GM23338 (cell line): ENCODE measurements at regions not wholly inside any gene's neighbourhood (a gene's known extent, or its start where the extent isn't known, plus 50 kb on each side); places are given as distances from the start of the nearest gene placed in this dataset.

Experiments used
- ATAC-seq: fragments of 200-7000 bp; cut with Tn5 transposase; 3 replicates; pipeline ENCODE4 v1.9.1; 2020
- DNase-seq: peaks from one replicate; pipeline ENCODE4 v3.0.0-alpha.2; 2015; ENCODE audit warnings: low spot score
- H2AFZ ChIP-seq: fragments of 200-600 bp; sonication (generic); 2 replicates; pipeline ENCODE4 v1.8.0; 2016; ENCODE audit warnings: antibody characterized with exemption, mild to moderate bottlenecking, moderate library complexity
- H3F3A ChIP-seq: fragments of 200-600 bp; sonication (generic); replicated peaks from 2 replicates; pipeline ENCODE4 v1.8.0; 2017; ENCODE audit warnings: antibody characterized with exemption, mixed run types, low read depth
- H3K27ac ChIP-seq: fragments of 200-600 bp; sonication (generic); 2 replicates; pipeline ENCODE4 v1.6.1; 2016; ENCODE audit warnings: low read depth
- H3K27me3 ChIP-seq: fragments of 200-600 bp; sonication (generic); 2 replicates; pipeline ENCODE4 v1.8.0; 2016; ENCODE audit warnings: mild to moderate bottlenecking, mixed run types, moderate library complexity; ENCODE audit not compliant: insufficient read depth
- H3K36me3 ChIP-seq: fragments of 200-600 bp; sonication (generic); 2 replicates; pipeline ENCODE4 v1.8.0; 2016; ENCODE audit warnings: mild to moderate bottlenecking; ENCODE audit not compliant: insufficient read depth
- H3K4me1 ChIP-seq: fragments of 200-600 bp; sonication (generic); 2 replicates; pipeline ENCODE4 v1.8.0; 2016; ENCODE audit warnings: mild to moderate bottlenecking, moderate library complexity; ENCODE audit not compliant: insufficient read depth
- H3K4me2 ChIP-seq: fragments of 200-600 bp; sonication (generic); 2 replicates; pipeline ENCODE4 v1.7.1; 2017; ENCODE audit warnings: mixed run types
- H3K4me3 ChIP-seq: fragments of 200-600 bp; sonication (generic); 2 replicates; pipeline ENCODE4 v1.6.1; 2016; ENCODE audit warnings: mixed run types
- H3K79me2 ChIP-seq: fragments of 200-600 bp; sonication (generic); replicated peaks from 2 replicates; pipeline ENCODE4 v1.8.0; 2017; ENCODE audit warnings: mild to moderate bottlenecking; ENCODE audit not compliant: insufficient read depth
- H3K9me2 ChIP-seq: fragments of 200-600 bp; sonication (generic); 2 replicates; pipeline ENCODE4 v1.8.0; 2017; ENCODE audit not compliant: insufficient read depth
- H4K20me1 ChIP-seq: fragments of 200-600 bp; sonication (generic); replicated peaks from 2 replicates; pipeline ENCODE4 v1.8.0; 2017; ENCODE audit warnings: mild to moderate bottlenecking; ENCODE audit not compliant: insufficient read depth
- H3K27ac Mint-ChIP-seq: 2 replicates; pipeline ENCODE4 v1.8.0; 2020; ENCODE audit warnings: inconsistent platforms, mild to moderate bottlenecking, moderate library complexity, mixed read lengths
- H3K27me3 Mint-ChIP-seq: 3 replicates; pipeline ENCODE4 v1.8.0; 2022; ENCODE audit warnings: low read depth, mild to moderate bottlenecking, moderate library complexity, mixed read lengths, inconsistent platforms; ENCODE audit not compliant: insufficient read depth, poor library complexity
- H3K36me3 Mint-ChIP-seq: 3 replicates; pipeline ENCODE4 v1.8.0; 2021; ENCODE audit warnings: low read depth, mild to moderate bottlenecking, inconsistent platforms, moderate library complexity, mixed read lengths
- H3K4me1 Mint-ChIP-seq: 3 replicates; pipeline ENCODE4 v1.8.0; 2020; ENCODE audit warnings: mild to moderate bottlenecking, inconsistent platforms, mixed read lengths
- H3K4me3 Mint-ChIP-seq: 3 replicates; pipeline ENCODE4 v1.8.0; 2021; ENCODE audit warnings: moderate library complexity, mild to moderate bottlenecking, inconsistent platforms, mixed read lengths
- H3K9me3 Mint-ChIP-seq: 3 replicates; pipeline ENCODE4 v1.8.0; 2020; ENCODE audit warnings: moderate library complexity, mild to moderate bottlenecking, inconsistent platforms, mixed read lengths
- CREB1 ChIP-seq: fragments of 250-450 bp; sonication (Bioruptor Pico); IDR thresholded peaks from 2 replicates; pipeline ENCODE4 v1.5.0; 2020; ENCODE audit warnings: low read depth, mild to moderate bottlenecking, moderate library complexity
- EZH2 ChIP-seq: fragments of 200-600 bp; sonication (generic); IDR thresholded peaks from one replicate; pipeline ENCODE4 v1.8.0; 2017; ENCODE audit warnings: antibody characterized with exemption, mild to moderate bottlenecking, low read depth; ENCODE audit not compliant: unreplicated experiment
- JUNB ChIP-seq: IDR thresholded peaks from one replicate; pipeline ENCODE4 v1.6.1; 2016; ENCODE audit warnings: antibody characterized with exemption; ENCODE audit not compliant: unreplicated experiment
- NANOG ChIP-seq: IDR thresholded peaks from 2 replicates; pipeline ENCODE4 v1.6.1; 2016; ENCODE audit warnings: antibody characterized with exemption, borderline replicate concordance
- POLR2AphosphoS5 ChIP-seq: IDR thresholded peaks from 2 replicates; pipeline ENCODE4 v1.6.1; 2016; ENCODE audit warnings: antibody characterized with exemption, low read depth
- ZNF114 ChIP-seq: fragments of 250-450 bp; sonication (Bioruptor Pico); IDR thresholded peaks from 2 replicates; pipeline ENCODE4 v1.5.0; 2020; ENCODE audit warnings: mild to moderate bottlenecking, moderate library complexity
- ZNF331 ChIP-seq: fragments of 250-450 bp; sonication (Bioruptor Pico); IDR thresholded peaks from 2 replicates; pipeline ENCODE4 v1.5.0; 2020; ENCODE audit warnings: low read depth, mild to moderate bottlenecking, moderate library complexity
- TF ChIP-seq, protein P1 (sequence below): IDR thresholded peaks from one replicate; pipeline ENCODE4 v1.6.1; 2018; ENCODE audit warnings: antibody characterized with exemption; ENCODE audit not compliant: unreplicated experiment
- TF ChIP-seq, protein P2 (sequence below): IDR thresholded peaks from 2 replicates; pipeline ENCODE4 v1.6.1; 2016; ENCODE audit warnings: antibody characterized with exemption
- TF ChIP-seq, protein P3 (sequence below), 2 experiments: fragments of 200-600 bp in 1 of 2; sonication (generic) in 1 of 2; conservative IDR thresholded peaks; 2 replicates each; pipeline versions ENCODE4 v1.5.1 to v1.6.1; 2016 to 2017; ENCODE audit warnings: antibody characterized with exemption in 2 of 2, low read depth in 2 of 2, mild to moderate bottlenecking in 2 of 2, moderate library complexity in 1 of 2
- TF ChIP-seq, protein P4 (sequence below): fragments of 250-450 bp; sonication (Bioruptor Pico); IDR thresholded peaks from 2 replicates; pipeline ENCODE4 v1.5.0; 2020; ENCODE audit warnings: mild to moderate bottlenecking, moderate library complexity

DNA sequence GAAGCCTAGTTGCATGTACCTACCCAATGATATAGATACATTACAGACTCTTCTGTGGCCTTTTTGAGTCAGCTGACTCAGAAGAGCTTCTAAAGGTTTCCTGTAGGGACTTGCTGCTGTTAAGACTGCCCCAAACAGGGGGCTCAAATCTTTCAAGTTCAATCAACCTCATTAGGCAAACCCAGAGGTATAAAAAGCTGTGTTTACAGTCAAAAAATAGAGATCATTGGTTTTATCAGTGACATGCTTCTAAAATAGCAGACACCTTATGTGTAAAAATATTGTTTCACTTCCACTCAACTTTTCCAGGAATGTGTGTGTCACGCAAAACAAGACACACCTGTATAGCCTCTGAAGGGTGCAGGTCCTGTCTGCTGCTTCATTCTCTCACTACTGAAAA lies 624.3 kb upstream of the FANCL start:
- ATAC-seq: no peak; the same call in 2 of the 3 replicates
- no peak overlapping the region for H3K27ac ChIP-seq

More for the DNA sequence above, 624.3 kb upstream of the FANCL start:
- no peaks in the 10 kb centered on the region for H3F3A ChIP-seq
- peak overlapping the region; percentile 60 for H3K4me2 ChIP-seq
- H3K9me3 Mint-ChIP-seq: no peaks in the 10 kb centered on the region
- H3K4me1 Mint-ChIP-seq: peaks cover 35% of the 10 kb centered on the region
- H3K36me3 Mint-ChIP-seq: no peaks in the 10 kb centered on the region
- no peak for DNase-seq
- TF ChIP-seq CREB1 (CRISPR knock-in tag) (no peak), ZNF114 (CRISPR knock-in tag) (no peak), EZH2 (no peak), ZNF331 (CRISPR knock-in tag) (no peak), POLR2AphosphoS5 (no peak), NANOG (no peak), JUNB (no peak)
- TF ChIP-seq, protein P1, sequence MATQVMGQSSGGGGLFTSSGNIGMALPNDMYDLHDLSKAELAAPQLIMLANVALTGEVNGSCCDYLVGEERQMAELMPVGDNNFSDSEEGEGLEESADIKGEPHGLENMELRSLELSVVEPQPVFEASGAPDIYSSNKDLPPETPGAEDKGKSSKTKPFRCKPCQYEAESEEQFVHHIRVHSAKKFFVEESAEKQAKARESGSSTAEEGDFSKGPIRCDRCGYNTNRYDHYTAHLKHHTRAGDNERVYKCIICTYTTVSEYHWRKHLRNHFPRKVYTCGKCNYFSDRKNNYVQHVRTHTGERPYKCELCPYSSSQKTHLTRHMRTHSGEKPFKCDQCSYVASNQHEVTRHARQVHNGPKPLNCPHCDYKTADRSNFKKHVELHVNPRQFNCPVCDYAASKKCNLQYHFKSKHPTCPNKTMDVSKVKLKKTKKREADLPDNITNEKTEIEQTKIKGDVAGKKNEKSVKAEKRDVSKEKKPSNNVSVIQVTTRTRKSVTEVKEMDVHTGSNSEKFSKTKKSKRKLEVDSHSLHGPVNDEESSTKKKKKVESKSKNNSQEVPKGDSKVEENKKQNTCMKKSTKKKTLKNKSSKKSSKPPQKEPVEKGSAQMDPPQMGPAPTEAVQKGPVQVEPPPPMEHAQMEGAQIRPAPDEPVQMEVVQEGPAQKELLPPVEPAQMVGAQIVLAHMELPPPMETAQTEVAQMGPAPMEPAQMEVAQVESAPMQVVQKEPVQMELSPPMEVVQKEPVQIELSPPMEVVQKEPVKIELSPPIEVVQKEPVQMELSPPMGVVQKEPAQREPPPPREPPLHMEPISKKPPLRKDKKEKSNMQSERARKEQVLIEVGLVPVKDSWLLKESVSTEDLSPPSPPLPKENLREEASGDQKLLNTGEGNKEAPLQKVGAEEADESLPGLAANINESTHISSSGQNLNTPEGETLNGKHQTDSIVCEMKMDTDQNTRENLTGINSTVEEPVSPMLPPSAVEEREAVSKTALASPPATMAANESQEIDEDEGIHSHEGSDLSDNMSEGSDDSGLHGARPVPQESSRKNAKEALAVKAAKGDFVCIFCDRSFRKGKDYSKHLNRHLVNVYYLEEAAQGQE: no peak
- TF ChIP-seq, protein P2, sequence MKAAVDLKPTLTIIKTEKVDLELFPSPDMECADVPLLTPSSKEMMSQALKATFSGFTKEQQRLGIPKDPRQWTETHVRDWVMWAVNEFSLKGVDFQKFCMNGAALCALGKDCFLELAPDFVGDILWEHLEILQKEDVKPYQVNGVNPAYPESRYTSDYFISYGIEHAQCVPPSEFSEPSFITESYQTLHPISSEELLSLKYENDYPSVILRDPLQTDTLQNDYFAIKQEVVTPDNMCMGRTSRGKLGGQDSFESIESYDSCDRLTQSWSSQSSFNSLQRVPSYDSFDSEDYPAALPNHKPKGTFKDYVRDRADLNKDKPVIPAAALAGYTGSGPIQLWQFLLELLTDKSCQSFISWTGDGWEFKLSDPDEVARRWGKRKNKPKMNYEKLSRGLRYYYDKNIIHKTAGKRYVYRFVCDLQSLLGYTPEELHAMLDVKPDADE: no peak
- TF ChIP-seq, protein P3, sequence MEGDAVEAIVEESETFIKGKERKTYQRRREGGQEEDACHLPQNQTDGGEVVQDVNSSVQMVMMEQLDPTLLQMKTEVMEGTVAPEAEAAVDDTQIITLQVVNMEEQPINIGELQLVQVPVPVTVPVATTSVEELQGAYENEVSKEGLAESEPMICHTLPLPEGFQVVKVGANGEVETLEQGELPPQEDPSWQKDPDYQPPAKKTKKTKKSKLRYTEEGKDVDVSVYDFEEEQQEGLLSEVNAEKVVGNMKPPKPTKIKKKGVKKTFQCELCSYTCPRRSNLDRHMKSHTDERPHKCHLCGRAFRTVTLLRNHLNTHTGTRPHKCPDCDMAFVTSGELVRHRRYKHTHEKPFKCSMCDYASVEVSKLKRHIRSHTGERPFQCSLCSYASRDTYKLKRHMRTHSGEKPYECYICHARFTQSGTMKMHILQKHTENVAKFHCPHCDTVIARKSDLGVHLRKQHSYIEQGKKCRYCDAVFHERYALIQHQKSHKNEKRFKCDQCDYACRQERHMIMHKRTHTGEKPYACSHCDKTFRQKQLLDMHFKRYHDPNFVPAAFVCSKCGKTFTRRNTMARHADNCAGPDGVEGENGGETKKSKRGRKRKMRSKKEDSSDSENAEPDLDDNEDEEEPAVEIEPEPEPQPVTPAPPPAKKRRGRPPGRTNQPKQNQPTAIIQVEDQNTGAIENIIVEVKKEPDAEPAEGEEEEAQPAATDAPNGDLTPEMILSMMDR (conservative IDR thresholded peaks at IDR 0.05; ENCODE audit: low read depth in 2 of 2): no peak
- TF ChIP-seq, protein P4, sequence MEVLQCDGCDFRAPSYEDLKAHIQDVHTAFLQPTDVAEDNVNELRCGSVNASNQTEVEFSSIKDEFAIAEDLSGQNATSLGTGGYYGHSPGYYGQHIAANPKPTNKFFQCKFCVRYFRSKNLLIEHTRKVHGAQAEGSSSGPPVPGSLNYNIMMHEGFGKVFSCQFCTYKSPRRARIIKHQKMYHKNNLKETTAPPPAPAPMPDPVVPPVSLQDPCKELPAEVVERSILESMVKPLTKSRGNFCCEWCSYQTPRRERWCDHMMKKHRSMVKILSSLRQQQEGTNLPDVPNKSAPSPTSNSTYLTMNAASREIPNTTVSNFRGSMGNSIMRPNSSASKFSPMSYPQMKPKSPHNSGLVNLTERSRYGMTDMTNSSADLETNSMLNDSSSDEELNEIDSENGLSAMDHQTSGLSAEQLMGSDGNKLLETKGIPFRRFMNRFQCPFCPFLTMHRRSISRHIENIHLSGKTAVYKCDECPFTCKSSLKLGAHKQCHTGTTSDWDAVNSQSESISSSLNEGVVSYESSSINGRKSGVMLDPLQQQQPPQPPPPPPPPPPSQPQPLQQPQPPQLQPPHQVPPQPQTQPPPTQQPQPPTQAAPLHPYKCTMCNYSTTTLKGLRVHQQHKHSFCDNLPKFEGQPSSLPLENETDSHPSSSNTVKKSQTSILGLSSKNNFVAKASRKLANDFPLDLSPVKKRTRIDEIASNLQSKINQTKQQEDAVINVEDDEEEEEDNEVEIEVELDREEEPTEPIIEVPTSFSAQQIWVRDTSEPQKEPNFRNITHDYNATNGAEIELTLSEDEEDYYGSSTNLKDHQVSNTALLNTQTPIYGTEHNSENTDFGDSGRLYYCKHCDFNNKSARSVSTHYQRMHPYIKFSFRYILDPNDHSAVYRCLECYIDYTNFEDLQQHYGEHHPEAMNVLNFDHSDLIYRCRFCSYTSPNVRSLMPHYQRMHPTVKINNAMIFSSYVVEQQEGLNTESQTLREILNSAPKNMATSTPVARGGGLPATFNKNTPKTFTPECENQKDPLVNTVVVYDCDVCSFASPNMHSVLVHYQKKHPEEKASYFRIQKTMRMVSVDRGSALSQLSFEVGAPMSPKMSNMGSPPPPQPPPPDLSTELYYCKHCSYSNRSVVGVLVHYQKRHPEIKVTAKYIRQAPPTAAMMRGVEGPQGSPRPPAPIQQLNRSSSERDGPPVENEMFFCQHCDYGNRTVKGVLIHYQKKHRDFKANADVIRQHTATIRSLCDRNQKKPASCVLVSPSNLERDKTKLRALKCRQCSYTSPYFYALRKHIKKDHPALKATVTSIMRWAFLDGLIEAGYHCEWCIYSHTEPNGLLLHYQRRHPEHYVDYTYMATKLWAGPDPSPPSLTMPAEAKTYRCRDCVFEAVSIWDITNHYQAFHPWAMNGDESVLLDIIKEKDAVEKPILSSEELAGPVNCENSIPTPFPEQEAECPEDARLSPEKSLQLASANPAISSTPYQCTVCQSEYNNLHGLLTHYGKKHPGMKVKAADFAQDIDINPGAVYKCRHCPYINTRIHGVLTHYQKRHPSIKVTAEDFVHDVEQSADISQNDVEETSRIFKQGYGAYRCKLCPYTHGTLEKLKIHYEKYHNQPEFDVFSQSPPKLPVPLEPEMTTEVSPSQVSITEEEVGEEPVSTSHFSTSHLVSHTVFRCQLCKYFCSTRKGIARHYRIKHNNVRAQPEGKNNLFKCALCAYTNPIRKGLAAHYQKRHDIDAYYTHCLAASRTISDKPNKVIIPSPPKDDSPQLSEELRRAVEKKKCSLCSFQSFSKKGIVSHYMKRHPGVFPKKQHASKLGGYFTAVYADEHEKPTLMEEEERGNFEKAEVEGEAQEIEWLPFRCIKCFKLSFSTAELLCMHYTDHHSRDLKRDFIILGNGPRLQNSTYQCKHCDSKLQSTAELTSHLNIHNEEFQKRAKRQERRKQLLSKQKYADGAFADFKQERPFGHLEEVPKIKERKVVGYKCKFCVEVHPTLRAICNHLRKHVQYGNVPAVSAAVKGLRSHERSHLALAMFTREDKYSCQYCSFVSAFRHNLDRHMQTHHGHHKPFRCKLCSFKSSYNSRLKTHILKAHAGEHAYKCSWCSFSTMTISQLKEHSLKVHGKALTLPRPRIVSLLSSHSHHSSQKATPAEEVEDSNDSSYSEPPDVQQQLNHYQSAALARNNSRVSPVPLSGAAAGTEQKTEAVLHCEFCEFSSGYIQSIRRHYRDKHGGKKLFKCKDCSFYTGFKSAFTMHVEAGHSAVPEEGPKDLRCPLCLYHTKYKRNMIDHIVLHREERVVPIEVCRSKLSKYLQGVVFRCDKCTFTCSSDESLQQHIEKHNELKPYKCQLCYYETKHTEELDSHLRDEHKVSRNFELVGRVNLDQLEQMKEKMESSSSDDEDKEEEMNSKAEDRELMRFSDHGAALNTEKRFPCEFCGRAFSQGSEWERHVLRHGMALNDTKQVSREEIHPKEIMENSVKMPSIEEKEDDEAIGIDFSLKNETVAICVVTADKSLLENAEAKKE (CRISPR knock-in tag): no peak
- H3K79me2 ChIP-seq: no peaks in the 10 kb centered on the region
- no peak overlapping the region for H3K4me3 ChIP-seq
- peaks cover 4% of the 10 kb centered on the region for H3K27me3 Mint-ChIP-seq
- H3K27ac Mint-ChIP-seq: no peak overlapping the region
- H3K36me3 ChIP-seq: no peaks in the 10 kb centered on the region
- no peak overlapping the region for H3K4me3 Mint-ChIP-seq
- H3K27me3 ChIP-seq: peaks cover 10% of the 10 kb centered on the region
- H4K20me1 ChIP-seq: no peaks in the 10 kb centered on the region
- H3K4me1 ChIP-seq: peaks cover 23% of the 10 kb centered on the region
- no peak overlapping the region for H2AFZ ChIP-seq
- H3K9me2 ChIP-seq: peaks cover 25% of the 10 kb centered on the region
